AG09309 (cell line): ENCODE measurements at regions not wholly inside any gene's neighbourhood (a gene's known extent, or its start where the extent isn't known, plus 50 kb on each side); places are given as distances from the start of the nearest gene placed in this dataset.
A peak's percentile ranks its signal among the peaks of the same experiment; 100 is the strongest.

Experiments
- DNase-seq: peaks from one replicate; pipeline ENCODE4 v3.0.0-alpha.2; 2010; ENCODE audit warnings: low read depth
- H3K4me3 ChIP-seq: 2 replicates; pipeline ENCODE4 v1.5.1; 2011; ENCODE audit warnings: mild to moderate bottlenecking, low read depth, low read length, moderate library complexity; ENCODE audit not compliant: control insufficient read depth
- TF ChIP-seq, protein P1 (sequence below): IDR thresholded peaks from 2 replicates; pipeline ENCODE4 v1.5.1; 2011; ENCODE audit warnings: mild to moderate bottlenecking, low read depth, low read length, inconsistent platforms; ENCODE audit not compliant: insufficient read depth, control insufficient read depth; ENCODE audit errors: missing control alignments

DNA sequence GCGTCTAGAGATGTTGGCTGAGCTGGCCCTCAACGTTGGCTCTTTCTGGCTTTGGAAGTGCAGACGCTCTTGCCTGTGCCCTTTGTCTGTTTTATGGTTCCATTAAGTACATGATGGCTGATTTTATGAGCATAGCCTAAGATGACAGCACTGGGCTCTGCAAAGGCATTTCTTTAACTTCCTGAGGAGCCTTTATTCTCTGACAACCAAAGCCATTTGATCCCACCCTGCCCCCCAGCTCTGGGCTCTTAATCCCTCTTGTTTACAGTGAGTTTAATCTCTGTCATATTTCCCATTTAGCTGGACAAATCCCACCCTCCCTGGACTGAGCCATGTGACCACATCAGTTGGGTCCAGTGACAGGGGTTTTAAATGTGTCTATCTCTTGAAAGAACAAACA, 195.9 kb downstream of the ACKR3 start:
- DNase-seq = no peak
- TF ChIP-seq, protein P1, sequence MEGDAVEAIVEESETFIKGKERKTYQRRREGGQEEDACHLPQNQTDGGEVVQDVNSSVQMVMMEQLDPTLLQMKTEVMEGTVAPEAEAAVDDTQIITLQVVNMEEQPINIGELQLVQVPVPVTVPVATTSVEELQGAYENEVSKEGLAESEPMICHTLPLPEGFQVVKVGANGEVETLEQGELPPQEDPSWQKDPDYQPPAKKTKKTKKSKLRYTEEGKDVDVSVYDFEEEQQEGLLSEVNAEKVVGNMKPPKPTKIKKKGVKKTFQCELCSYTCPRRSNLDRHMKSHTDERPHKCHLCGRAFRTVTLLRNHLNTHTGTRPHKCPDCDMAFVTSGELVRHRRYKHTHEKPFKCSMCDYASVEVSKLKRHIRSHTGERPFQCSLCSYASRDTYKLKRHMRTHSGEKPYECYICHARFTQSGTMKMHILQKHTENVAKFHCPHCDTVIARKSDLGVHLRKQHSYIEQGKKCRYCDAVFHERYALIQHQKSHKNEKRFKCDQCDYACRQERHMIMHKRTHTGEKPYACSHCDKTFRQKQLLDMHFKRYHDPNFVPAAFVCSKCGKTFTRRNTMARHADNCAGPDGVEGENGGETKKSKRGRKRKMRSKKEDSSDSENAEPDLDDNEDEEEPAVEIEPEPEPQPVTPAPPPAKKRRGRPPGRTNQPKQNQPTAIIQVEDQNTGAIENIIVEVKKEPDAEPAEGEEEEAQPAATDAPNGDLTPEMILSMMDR = no peak
- no peak overlapping the region for H3K4me3 ChIP-seq

DNA sequence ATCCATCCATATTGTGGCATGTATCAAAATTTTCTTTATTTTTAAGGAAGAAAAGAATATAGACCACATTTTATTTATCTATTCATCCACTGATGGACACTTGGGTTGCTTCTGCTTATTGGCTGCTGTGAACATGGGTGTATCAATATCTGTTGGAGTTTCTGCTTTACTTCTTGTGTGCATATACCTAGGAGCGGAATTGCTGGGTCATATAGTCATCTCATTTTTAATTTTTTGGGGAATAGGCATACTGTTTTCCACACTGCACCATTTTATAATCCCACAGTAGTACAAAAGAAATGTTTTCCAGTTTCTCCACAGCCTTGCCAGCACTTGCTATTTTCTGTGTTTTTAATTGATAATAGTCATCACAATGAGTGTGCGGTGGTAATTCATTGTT, 197.2 kb downstream of the ACKR3 start:
- H3K4me3 ChIP-seq = no peak overlapping the region
- TF ChIP-seq, protein P1 = no peak
- no peak for DNase-seq

DNA sequence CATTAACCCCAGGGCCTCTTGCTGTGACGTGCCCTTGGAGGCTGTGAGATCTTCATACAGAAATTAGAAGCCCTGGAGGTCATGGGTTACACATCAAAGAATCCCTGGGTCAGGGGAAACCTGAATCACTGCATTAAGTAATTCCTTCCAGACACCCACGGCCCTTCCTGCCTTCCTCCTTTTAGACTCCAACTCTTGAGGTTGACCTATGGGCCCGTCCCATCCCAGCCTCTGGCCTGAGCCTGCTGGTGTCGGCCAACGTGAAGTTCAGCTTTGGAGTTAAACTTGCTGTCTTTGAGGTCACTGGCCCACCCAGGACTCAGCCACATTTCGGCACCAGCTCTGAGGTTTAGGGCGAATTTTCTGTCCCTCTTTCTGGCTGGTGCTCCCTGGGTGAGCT, 198.3 kb downstream of the ACKR3 start:
- no peak overlapping the region for H3K4me3 ChIP-seq
- TF ChIP-seq, protein P1 = no peak
- no peak for DNase-seq

DNA sequence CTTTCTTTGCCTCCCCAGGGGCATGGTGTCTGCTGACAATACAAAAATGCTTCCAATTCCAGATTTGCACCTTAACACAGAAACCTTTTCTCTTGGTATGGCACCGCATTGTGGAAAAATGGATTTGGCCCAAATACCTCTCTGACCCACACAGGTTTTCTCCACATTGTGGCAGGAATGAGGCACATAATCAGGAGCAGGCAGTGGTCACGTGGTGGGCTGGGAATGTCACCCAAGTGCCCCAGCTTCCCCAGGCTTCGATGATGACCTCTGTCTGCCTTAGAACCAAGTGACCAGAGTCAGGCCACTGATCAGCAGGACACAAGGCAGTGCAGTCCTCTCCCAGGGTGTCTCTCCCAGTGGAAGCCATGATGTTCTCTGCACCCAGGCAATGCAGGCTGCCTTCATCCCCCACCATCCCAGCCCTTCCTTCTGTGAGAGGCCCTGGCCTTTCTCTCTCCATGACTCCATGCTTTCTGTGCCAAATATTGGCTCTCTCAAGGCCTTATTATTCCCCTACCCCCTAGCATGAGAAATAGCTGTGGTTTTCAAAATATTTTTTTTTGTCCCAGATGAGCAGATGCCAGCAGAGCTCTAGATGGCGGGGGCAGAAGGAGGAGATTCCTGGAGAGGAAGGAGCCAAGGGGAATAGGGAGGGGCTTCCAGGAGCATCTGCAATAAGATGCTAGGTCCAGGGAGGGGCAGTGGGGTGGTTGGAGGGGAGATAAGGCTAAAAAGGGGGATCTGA, 198.9 kb downstream of the ACKR3 start:
- no peak for DNase-seq
- H3K4me3 ChIP-seq = no peak overlapping the region
- TF ChIP-seq, protein P1 = no peak

DNA sequence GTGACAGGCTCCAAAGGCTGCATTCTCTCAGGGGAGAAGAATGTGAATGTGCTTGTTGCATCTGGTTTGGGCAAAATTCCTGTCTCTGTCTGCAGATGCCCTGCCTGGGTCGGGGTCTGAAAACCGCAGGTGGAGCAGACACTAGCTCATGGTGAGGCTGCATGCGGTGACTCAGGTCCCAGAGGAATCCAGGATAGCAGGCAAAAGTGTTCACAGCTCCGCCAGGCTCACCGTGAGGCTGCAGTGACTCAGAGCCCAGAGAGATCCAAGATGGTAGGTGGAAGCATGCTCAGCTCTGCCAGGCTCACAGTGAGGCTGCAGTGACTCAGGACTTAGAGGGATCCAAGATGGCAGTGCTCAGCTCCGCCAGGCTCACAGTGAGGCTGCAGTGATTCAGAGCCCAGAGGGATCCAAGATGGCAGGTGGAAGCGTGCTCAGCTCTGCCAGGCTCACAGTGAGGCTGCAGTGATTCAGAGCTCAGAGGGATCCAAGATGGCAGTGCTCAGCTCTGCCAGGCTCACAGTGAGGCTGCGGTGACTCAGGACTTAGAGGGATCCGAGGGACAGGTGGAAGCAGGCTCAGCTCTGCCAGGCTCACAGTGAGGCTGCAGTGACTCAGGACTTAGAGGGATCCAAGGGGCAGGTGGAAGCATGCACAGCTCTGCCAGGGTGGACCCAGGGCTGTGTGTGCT, 200.5 kb downstream of the ACKR3 start:
- peak; percentile 80 for DNase-seq
- TF ChIP-seq, protein P1 = no peak
- no peak overlapping the region for H3K4me3 ChIP-seq

DNA sequence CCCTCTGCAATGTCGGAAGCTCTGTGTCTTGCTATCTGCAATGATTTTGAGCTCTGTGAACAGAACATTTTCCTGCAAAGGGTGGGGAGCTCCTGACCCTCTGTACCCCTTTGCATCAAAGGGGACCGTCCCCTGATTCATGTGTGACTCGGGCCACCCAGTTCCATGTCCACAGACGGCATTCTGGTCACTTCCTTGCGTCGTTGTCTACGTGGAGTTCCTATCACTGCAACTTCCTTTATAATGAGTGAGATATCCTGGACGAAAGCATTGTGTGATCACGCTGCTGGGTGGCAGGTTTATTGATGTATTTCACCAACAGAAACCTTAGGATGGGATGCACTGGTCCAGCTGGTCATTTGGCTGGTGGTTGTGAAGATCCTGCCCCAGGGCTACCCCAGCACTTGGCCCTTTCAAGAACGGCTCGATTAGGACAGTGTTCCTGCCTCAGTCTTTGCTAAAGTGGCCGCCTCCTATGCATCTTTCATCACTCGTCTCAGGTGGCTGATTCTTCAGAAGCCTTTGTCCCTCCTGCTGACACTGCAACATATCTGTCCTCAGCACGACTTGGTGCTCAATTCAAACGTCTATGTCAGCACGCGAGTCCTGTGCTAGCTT, 202.7 kb downstream of the ACKR3 start:
- TF ChIP-seq, protein P1 = no peak
- DNase-seq = no peak
- no peak overlapping the region for H3K4me3 ChIP-seq
